Psoas muscle (tissue), 7 donors: ENCODE measurements at regions not wholly inside any gene's neighbourhood (a gene's known extent, or its start where the extent isn't known, plus 50 kb on each side); places are given as distances from the start of the nearest gene placed in this dataset.

Experiments used
- ATAC-seq, 4 donors: fragments of 200-7000 bp; cut with Tn5 transposase; one replicate each; pipeline ENCODE4 v1.9.1; 2020; ENCODE audit warnings: moderate library complexity in 3 of 4, mild to moderate bottlenecking in 2 of 4
- DNase-seq, 2 donors: peaks; one replicate each; pipeline ENCODE4 v3.0.0-alpha.2; 2020
- H3K27ac ChIP-seq: fragments of 200-600 bp; one replicate; pipeline ENCODE4 v1.8.0; 2022
- H3K27me3 ChIP-seq, 3 donors: fragments of 200-600 bp in 1 of 3; one replicate each; pipeline versions ENCODE4 v1.6.1 to v1.8.0; 2013 to 2022; ENCODE audit warnings: low read length in 2 of 3, mild to moderate bottlenecking in 2 of 3, moderate library complexity in 1 of 3; ENCODE audit not compliant: insufficient read depth in 3 of 3
- H3K36me3 ChIP-seq, 2 donors: fragments of 200-600 bp in 1 of 2; one replicate each; pipeline versions ENCODE4 v1.6.1 to v1.8.0; 2013 to 2022; ENCODE audit warnings: low read depth in 1 of 2, mild to moderate bottlenecking in 1 of 2, moderate library complexity in 1 of 2; ENCODE audit not compliant: insufficient read depth in 1 of 2
- H3K4me1 ChIP-seq: fragments of 200-600 bp; one replicate; pipeline ENCODE4 v1.8.0; 2022
- H3K4me3 ChIP-seq: fragments of 200-600 bp; one replicate; pipeline ENCODE4 v1.8.0; 2022; ENCODE audit warnings: mild to moderate bottlenecking
- H3K9me3 ChIP-seq: fragments of 200-600 bp; one replicate; pipeline ENCODE4 v1.8.0; 2022
- WGBS, 3 donors: extraction: QIAGEN DNeasy Blood & Tissue Kit; methylation state at CpG; one replicate each; pipeline versions ENCODE4 v1.1.6 to v1.1.7; 2013; 5-methylcytosine and 5-hydroxymethylcytosine counted together
- intact Hi-C, 2 donors: fragments of 100-400 bp; cut with DNase I; formaldehyde crosslinking; loops; one replicate each; pipeline versions ENCODE4 v1.11.0 to v1.14.2; 2022
- TF ChIP-seq, protein P1 (sequence below): fragments of 200-600 bp; IDR thresholded peaks from one replicate; pipeline ENCODE4 v1.8.0; 2022; ENCODE audit warnings: antibody characterized with exemption
- donor health status: healthy with polysubstance abuse.
- donor health status: DM: no; HTN: no; CAD: no; lungs with moderate emphysema.
- donor health status: Bipolar disorder and iron deficiency.
- donor health status: healthy.
- donor health status: DM: yes; HTN: yes; CAD: no.
- donor health status: DM: no; HTN: no; CAD: no.
- donor health status: DM: yes; HTN: yes; CAD: no.

- Histone ChIP-seq H3K27me3 (peaks cover 0 to 3% (median 0%) of the 10 kb centered on the region in 3 donors), H3K4me1 (no peaks in the 10 kb centered on the region), H3K4me3 (no peak overlapping the region), H3K27ac (no peak overlapping the region), H3K9me3 (no peaks in the 10 kb centered on the region), H3K36me3 (no peaks in the 10 kb centered on the region)
- 35 to 46% (median 38%) methylated on average over 3 of the region's 3 CpGs for WGBS, 3 donors
- TF ChIP-seq, protein P1, sequence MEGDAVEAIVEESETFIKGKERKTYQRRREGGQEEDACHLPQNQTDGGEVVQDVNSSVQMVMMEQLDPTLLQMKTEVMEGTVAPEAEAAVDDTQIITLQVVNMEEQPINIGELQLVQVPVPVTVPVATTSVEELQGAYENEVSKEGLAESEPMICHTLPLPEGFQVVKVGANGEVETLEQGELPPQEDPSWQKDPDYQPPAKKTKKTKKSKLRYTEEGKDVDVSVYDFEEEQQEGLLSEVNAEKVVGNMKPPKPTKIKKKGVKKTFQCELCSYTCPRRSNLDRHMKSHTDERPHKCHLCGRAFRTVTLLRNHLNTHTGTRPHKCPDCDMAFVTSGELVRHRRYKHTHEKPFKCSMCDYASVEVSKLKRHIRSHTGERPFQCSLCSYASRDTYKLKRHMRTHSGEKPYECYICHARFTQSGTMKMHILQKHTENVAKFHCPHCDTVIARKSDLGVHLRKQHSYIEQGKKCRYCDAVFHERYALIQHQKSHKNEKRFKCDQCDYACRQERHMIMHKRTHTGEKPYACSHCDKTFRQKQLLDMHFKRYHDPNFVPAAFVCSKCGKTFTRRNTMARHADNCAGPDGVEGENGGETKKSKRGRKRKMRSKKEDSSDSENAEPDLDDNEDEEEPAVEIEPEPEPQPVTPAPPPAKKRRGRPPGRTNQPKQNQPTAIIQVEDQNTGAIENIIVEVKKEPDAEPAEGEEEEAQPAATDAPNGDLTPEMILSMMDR, result no peak
- DNase-seq (no peak), ATAC-seq (no peak)
- intact Hi-C loops, result no loop called here
Observed at GRCh38 chr15:59834528-59834927, 145.4 kb upstream of the BNIP2 start.

DNA sequence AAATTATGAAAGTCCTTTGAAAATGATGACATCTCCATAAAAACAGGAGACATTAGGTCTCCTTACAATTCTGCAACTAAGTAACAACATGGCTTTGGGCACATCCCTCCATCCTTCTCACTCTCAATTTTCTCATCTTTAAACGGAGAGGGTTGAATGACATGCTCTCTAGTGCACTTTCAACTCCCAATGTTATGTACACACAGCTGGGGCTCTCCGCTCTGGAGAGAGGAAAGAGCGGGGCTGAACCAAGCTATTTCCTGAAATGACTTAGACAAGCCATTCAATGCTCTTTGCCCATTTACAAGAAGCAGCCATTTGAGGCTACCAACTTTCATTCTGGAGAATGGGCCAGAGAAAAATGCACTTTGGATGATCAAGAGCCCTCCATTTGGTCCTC, 144.2 kb upstream of the BNIP2 start:
- ATAC-seq, result no peak
- peaks cover 0 to 2% (median 0%) of the 10 kb centered on the region in 3 donors for H3K27me3 ChIP-seq
- H3K27ac ChIP-seq, result no peak overlapping the region
- H3K9me3 ChIP-seq, result no peaks in the 10 kb centered on the region
- intact Hi-C loops, result no loop called here
- 75 to 79% (median 78%) methylated on average over 3 of the region's 3 CpGs for WGBS, 3 donors
- no peak overlapping the region for H3K4me3 ChIP-seq
- no peak for DNase-seq
- no peaks in the 10 kb centered on the region for H3K36me3 ChIP-seq
- TF ChIP-seq, protein P1, result no peak
- H3K4me1 ChIP-seq, result no peaks in the 10 kb centered on the region

DNA sequence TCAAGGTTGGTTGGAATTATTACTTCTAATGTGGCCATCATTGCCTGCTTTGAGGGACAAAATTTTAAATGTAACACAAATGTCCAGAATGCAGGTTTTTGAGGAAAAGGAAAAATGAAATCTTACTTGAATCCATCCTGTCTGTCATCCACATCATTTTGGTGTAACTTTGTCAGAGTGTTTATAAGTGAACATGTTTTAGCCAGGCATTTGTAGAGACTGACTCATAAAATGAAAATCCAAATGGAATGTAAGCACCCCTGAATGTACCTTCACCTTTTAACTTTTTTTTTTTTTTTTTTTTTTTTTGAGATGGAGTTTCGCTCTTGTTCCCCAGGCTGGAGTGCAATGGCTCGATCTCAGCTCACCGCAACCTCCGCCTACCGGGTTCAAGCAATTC, 141.8 kb upstream of the BNIP2 start:
- H3K9me3 ChIP-seq, result no peaks in the 10 kb centered on the region
- no peaks in the 10 kb centered on the region for H3K27me3 ChIP-seq
- no peaks in the 10 kb centered on the region for H3K4me1 ChIP-seq
- no peak overlapping the region for H3K4me3 ChIP-seq
- ATAC-seq, result no peak
- H3K27ac ChIP-seq, result no peak overlapping the region
- intact Hi-C loops, result no loop called here
- H3K36me3 ChIP-seq, result no peaks in the 10 kb centered on the region
- TF ChIP-seq, protein P1, result no peak
- no peak for DNase-seq
- WGBS, 3 donors, result 95 to 99% (median 98%) methylated on average over 5 of the region's 5 CpGs

- ATAC-seq (no peak), DNase-seq (no peak)
- TF ChIP-seq, protein P1, result no peak
- H3K36me3 ChIP-seq, result no peaks in the 10 kb centered on the region
- no peaks in the 10 kb centered on the region for H3K9me3 ChIP-seq
- no peak overlapping the region for H3K4me3 ChIP-seq
- H3K27ac ChIP-seq, result no peak overlapping the region
- WGBS, 3 donors, result 89 to 91% (median 89%) methylated on average over 2 of the region's 2 CpGs
- intact Hi-C loops, result no loop called here
- H3K4me1 ChIP-seq, result no peaks in the 10 kb centered on the region
- no peaks in the 10 kb centered on the region for H3K27me3 ChIP-seq
Observed at GRCh38 chr15:59830098-59830497, 141.0 kb upstream of the BNIP2 start.

GRCh38 chr15:59828861-59829260, 139.7 kb upstream of the BNIP2 start:
- H3K27ac ChIP-seq, result no peak overlapping the region
- intact Hi-C loops, result no loop called here
- H3K9me3 ChIP-seq, result no peaks in the 10 kb centered on the region
- H3K4me1 ChIP-seq, result no peaks in the 10 kb centered on the region
- ATAC-seq (no peak), DNase-seq (no peak)
- H3K4me3 ChIP-seq, result no peak overlapping the region
- no peaks in the 10 kb centered on the region for H3K27me3 ChIP-seq
- 78 to 82% (median 81%) methylated on average over 15 of the region's 15 CpGs for WGBS, 3 donors
- TF ChIP-seq, protein P1, result no peak
- H3K36me3 ChIP-seq, result no peaks in the 10 kb centered on the region
